GM18498 (cell line): ENCODE measurements at regions not wholly inside any gene's neighbourhood (a gene's known extent, or its start where the extent isn't known, plus 50 kb on each side); places are given as distances from the start of the nearest gene placed in this dataset.

Experiments
- ATAC-seq: cut with Tn5 transposase; IDR thresholded peaks from one replicate; pipeline ENCODE4 v1.9.1; 2021; ENCODE audit warnings: mild to moderate bottlenecking, moderate library complexity; ENCODE audit not compliant: unreplicated experiment

DNA sequence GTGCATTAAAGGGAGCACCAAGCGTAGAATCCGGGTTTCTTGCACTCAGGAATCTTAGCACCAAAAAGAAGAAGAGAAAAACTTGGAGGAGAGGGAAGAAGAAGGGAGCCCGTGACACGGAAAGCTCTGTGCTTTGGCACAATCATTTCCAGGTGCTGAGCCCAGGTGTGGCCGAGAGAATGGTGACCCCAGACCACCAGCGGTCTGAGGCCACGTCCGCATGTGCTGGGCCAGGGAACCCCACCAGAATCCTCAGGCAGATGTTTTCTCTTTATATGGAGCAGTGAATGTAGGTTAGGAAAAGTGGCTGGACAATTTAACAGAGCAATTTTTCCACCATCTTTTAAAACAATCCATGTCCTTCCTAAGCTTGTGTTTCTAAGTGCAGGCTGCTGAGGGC, 520.9 kb downstream of the EPHA4 start:
- no peak for ATAC-seq

- ATAC-seq, result no peak
Observed at GRCh38 chr2:221060376-221060775, 511.7 kb downstream of the EPHA4 start.

GRCh38 chr2:221063568-221063967, 508.5 kb downstream of the EPHA4 start:
- ATAC-seq, result no peak

DNA sequence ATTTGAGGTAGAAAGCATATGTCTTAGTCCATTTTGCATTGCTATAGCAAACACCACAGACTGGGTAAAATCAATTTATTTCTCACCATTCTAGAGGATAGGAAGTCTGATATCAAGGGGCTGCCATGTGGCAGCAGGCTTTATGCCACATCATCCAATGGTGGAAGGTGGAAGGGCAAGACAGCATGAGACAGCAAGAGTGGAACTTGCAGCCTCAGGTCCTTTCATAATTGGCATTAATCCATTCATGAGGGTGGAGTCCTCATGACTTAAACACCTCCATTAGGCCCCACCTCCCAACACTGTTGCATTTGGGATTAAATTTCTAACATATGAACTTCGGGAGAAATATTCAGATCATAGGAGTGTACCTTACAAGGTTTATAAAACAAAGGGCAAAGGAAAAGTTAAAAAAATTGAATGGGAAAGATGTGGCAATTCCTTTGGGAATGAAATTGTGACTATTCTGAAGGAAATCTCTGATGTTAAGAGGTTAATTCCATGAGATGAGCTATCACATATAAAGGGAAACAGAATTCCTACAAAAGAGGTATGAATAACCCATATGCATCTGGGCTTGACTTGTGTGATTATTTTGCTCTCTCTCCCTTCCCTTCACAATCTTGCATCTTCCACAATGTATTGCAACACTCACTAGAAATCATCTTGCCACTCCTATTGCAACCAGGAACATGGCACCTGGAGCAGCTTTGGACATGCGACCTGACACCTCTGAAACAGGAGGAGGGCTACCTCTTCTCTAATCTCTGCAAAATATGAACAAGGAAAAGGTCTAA, 507.8 kb downstream of the EPHA4 start:
- no peak for ATAC-seq

GRCh38 chr2:221064880-221065279, 507.2 kb downstream of the EPHA4 start:
- no peak for ATAC-seq

DNA sequence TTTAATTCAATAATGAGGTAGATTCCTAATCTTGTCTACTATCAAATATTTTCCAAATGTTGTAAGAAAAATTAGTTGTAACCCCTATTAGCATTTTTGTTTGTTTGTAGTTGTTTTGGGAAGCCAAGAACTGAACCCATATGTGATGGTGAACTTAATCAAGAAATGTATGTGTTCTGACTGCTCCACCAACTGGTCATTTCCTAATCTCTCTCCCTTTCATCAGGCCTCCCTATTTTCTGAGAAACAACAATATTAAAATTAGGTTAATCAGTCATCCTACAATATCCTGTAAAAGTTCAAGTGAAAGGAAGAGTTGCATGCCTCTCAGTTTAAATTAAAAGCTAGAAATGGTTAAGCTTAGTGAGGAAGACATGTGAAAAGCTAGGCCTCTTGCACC, 504.0 kb downstream of the EPHA4 start:
- no peak for ATAC-seq

DNA sequence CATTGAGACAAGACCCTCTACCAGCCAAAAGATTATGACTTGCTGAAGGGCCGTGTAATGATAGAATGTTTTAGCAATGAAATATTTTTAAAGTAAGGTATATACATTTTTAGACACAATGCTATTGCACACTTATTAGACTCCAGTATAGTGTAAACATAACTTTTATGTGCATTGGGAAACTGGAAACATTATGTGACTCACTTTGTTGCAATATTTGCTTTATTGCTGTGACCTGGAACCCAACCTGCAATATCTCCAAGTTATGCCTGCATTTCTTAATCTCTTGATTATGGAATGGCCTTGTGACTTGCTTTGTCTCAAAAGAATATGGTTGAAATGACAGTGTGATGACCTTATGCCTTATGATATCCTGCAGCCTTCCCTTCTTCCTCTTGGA, 502.0 kb downstream of the EPHA4 start:
- no peak for ATAC-seq

DNA sequence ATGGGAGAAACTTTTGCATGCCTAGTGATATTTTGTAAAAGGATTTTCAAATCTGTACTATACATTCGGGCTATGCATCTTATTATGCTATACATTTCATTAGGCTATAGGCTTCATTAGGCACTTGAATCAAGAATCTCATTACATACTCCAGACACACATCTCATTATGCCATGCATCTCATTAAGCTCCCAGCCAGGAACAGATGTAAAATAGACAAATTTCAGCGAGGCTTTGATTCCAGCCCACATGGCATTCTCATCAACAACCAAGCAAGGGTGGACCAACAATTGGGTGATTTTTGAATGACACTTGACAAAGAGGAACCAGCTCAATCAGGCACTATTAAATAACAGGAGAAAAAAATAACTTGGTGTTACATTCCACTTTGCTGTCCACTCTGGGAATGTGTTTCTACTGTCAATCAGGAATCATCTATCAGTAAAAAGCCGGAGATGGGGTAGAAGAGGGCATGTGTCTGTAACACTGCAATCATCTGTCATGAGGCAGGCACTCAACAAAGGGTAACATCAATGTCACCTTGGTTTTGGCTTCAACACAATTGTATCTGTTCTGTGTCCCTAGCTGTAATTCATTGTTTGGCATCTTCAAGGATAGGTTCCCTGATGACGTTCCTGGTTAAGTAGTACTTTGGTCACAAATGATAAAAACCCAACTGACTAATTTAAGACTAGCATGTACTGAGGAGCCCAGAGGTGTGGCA, 498.6 kb downstream of the EPHA4 start:
- no peak for ATAC-seq

DNA sequence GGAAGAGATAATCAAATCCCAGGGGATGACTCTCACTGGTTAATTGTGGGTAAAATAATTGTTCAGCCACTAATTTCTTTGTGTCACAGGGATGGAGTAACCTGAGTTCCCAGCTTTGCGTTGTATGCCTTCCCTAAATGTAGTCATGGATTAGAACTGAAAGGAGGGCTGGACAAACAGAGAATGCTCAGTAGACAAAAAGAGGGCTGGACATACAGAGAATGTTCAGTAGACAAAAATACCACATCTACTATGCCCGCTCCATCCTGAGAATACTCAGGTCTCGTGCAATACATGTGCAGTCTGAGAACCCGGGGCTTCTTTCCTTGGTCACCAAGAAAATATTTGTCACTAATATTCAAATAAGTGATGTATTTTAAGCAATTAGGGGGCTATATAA, 497.9 kb downstream of the EPHA4 start:
- ATAC-seq, result no peak

DNA sequence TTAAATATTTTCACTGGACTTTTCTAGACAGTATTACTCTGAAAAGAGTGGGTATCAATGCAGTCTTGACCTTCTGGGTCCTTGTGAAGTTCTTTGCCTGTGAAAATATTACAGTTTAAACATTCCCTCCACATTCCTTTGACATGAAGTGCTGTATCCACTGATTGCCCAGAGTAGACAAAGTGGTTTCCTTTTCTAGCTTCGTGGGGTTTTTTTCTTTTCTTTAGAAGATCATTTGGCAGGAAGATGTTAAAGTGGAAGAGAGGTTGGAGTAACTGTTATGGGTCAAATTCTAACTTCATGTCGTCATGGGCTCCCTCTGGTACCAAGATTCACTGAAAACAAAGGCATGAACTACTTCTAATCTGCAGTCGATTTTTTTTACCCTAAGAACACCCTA, 496.9 kb downstream of the EPHA4 start:
- no peak for ATAC-seq

DNA sequence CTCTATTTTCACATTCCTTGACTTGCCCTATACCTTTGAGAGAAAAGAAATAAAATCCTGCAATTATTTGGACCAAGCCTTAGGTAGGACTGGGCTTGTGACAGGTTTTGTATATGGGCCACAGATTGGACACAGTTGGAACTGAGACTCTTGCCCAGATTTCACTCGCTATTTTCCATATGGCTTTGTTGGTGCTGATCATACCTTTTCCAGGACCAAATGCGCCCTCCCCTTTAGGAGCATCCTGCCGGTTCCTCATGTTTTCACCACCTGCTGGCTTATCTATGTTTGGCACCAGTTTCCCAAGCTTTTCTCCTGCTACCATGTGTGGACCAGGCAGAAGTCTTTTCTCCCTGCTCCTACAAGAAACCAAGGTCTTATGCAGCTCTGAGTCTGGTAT, 494.9 kb downstream of the EPHA4 start:
- ATAC-seq, result no peak

DNA sequence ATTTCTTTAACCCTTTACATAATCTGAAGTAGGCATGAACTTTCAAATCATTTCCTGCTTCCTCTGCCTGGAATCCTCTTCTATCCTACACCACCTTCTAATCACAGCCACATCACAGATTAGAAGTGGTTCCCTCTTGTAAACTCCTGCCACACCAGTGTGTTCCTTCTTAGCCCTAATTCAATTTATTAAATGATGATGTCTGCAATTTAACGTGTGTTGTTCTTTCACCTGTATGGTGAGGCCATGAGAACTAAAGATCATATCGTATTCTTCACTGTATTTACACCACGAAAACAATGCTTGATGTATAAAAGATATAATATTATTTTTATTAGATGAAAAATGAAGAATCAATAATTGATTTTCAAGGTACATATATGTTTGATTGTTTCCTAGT, 494.3 kb downstream of the EPHA4 start:
- ATAC-seq, result no peak

DNA sequence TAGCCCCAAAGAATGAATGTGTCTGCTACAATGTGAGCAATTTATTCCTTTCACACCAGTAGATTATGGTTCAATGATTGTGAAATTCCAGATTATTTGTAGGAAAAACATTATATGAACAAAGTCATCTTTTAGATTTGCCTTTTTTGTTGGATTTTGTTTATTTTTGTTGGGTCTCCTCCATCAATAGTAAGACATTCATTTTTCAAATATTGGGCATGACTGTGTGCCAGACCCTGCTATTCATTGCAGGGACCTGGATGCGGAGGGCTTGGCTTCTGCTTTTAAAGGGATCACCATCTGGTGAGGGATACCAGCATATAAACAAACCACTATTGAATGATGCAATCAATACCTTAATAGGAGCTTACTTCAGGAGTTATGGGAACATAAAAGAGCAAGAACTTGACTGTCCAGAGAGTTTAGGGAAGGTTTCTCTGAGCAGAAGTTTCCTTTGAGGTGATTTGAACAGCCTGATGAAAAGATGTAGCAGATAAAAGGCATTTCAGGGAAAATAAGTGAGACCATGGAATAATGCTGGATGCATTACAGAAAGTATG, 486.7 kb downstream of the EPHA4 start:
- no peak for ATAC-seq

- ATAC-seq, result no peak
Observed at GRCh38 chr2:221085936-221086335, 486.2 kb downstream of the EPHA4 start.

DNA sequence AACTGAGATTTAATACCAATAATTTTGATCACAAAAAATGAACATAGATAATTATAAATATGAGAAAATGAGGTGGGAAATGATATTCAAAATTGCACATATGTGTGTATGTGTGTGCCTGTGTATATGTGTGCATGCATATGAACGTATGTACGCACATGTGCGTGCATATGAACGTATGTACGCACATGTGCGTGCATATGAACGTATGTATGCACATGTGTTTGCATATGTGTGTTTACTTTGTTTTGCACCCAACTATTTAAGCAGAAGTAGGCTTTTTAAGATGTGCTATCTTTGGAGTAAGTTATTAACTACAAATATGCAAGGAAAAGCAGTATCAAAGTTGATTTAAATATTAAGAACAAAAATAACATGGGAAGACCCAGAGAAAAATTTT, 484.3 kb downstream of the EPHA4 start:
- no peak for ATAC-seq

DNA sequence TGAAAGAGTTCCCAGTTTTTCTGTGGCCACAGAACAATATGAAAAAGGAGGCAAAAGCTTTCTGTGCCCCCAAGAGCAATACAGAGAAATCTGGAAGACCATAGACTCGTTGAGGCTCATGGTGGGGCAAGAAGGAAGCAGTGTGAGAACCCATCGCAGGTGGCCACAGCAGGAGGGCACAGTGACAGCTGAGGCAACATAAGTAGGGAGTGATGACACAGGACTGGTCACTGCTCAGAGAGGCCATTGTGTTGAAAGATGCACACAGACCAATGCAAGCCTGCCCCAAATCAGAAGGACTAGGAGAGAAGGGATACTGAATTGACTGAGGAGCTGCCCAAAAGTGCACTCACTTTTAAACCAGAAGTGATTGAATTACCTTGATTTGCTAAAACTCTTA, 483.6 kb downstream of the EPHA4 start:
- ATAC-seq, result no peak

DNA sequence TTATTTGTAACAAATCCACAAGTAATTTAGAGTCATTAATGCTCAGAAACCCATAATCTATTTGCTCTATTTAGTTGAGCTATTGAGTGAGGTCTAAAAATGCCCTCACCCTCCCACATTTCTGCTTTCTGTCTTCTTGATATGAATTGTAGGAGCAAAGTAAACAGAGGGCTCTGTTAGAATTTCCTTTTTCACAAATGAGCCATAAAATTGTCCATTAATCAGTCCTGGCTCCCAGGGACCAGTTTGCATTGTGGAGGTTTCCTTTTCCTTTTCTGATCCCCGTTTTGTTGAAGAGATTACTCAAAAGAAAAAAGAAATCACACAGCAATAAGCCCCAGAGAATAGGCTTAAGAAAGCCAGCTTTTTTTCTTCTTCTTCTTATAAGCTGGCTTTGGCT, 476.7 kb downstream of the EPHA4 start:
- no peak for ATAC-seq

DNA sequence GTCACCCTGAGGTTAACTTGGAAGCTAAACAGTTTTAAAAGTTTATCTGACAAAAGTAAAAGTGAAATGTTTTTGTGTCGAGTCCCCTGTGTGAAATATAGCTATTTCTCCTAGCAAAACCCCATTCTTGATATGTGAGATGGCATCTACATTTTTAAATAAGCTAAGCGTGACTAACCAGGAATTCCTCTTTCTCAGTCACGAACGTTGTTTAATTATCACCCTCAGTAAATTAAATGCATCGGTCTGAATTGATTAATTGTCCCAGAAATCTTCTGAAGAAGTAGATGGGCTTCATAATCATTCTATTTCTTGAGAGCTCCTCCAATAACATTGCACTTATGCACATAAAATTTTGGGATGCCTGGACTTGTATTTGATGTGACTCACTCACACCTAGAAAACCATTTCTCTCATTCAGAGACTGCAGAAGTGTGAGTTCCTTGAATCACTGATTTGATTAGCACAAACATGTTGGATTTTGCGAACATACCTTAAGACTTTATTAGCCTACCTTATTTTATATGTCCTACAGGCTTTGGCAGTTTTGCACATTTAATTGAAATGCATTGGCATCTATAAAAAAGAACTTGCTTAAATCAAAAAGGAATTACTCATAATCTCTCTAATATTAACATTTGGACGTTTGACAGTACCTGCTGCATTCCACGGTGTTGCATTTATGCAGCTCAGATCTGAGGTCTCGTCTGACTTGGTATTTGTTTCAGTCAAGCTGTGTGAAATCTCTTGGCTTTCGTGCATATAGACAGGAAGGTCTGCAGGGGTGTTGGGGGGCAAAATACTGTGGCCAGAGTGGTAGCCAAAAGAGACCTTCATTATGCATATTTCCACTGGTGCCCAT, 475.2 kb downstream of the EPHA4 start:
- ATAC-seq, result no peak

DNA sequence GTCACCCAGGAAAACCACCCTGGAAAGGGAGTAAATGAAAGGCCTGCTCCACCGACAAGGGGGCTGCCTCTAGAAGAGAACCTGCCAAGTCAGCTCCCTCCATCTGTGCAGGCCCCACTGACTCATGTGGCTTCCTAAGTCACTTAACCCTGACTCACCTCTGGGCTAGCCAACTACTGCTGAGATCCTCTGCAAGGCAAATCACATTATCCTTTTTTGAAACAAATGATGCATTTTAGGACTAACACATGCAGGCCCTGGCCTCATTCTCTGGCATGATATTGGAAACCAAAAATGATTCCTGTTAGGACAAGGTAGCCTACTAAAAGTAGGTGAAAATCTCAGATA, 474.6 kb downstream of the EPHA4 start:
- no peak for ATAC-seq

DNA sequence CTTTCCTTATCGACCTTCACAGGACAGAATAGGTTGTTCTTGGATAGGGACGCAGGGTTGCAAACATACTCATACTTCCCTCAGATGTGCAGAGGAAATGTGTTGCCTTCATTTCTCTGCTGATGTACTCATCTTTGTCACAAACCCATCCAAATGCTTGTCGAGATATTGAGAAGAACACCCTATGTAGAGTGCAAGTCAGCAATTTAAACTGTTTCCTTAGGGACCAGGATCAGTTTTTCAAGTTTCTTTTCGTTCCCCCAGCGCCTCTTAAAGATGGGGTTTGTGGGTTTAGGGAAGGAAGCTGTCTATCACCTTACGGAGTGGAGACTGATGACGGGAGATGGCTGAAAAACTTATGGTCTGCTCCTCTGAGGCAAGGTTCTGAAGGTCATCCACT, 474.2 kb downstream of the EPHA4 start:
- ATAC-seq, result no peak

DNA sequence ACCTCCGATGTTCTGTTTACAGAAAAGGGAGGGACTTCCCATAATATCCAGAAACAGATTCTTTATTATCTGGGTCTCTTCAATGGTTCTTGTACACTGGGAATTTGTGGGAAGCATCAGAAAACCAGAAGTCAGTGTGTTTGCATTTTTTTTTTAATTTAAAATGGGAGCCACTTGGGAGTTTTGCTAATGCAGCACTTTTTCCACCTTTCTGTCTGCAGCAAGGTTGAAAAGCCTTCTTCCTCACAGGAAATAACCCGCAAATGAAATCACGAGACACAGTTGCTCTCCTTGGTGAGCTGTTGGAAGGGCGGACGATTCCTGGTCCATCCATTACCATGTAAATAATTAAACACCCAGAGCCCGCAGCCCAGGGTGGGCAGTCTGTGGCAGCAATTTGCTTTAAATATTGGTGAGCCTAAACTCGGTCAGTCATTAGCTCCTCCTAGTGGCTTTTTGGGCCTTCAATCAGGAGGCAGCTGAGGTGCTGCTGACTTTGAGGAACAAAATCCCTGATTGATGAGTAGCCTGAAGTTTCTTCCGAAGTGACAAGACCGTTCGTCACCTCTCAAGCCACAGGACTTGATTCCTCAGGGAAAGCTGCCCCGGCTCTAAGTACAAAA, 471.5 kb downstream of the EPHA4 start:
- no peak for ATAC-seq
